ENCODE measurements at regions not wholly inside any gene's neighbourhood (a gene's known extent, or its start where the extent isn't known, plus 50 kb on each side); places are given as distances from the start of the nearest gene placed in this dataset.
"Not testable (repeated sequence)": the region's sequence is repeated elsewhere in the genome, so short reads cannot be mapped to it uniquely, and the experiment has no call there.

DNA sequence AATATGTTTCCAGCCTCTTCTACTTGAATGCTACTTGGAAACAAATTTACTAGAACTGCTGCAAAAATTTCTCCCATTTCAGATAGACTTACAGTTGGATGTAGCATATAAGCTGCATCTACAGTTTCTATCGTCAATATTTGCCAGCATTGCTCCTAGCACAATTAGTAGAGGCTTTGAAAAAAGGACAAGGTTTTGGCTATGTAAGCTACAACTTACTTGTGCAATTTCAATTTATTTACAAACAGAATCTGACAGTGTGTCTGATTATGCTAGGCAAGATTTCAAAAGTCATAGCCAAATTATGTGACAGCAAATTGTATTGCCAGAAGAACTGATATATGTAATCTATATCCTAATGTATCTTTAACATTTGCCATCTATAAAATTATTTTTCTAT, 628.4 kb upstream of the FAM174A start:
- no peak for DNase-seq (ENCODE audit: low read depth, low spot score)

DNA sequence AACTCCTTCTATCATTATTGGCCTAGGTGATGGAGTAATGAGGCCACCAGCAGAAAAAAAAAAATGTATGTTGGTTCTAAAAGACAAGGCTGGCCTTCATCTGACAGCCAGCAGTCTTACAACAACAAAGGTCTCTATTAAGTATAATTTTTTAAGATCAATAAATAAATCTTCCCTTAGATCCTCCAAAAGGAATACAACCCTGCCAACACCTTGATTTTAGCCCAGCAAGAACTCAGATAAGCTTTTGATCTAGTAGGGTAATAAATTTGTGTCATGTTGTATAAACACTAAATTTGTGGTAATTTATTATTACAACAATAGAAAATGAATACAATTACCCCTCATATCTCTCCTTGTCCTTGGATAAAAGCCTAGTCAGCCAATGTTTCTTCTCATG, 633.2 kb upstream of the FAM174A start:
- no peak for DNase-seq (ENCODE audit: low read depth, low spot score)

- DNase-seq (ENCODE audit: low read depth, low spot score): peak; percentile 1
Measured at GRCh38 chr5:99900302-99900852, 634.8 kb upstream of the FAM174A start.

GRCh38 chr5:99879791-99880511, 655.2 kb upstream of the FAM174A start:
- no peak for DNase-seq (ENCODE audit: low read depth, low spot score)

DNA sequence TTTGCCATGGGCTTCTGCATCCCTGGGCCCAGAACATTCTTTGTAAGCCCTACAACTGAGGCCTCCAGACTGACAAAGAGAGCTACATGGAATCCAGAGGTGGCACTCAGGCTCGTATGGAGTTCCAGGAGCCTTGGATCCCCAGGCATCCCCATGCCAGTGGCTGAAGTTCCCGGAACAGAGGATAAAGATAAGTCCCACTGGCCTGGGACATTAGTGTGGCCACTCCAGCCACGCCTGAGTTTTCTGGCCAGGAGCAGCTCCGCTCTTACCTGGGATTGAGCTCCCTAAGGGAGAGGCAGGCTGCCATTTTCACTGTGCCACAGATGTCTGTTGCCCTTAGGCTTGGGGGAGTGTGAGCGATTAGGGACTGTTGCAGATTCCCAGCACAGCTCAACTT, 656.3 kb upstream of the FAM174A start:
- DNase-seq (ENCODE audit: low read depth, low spot score): no peak

DNA sequence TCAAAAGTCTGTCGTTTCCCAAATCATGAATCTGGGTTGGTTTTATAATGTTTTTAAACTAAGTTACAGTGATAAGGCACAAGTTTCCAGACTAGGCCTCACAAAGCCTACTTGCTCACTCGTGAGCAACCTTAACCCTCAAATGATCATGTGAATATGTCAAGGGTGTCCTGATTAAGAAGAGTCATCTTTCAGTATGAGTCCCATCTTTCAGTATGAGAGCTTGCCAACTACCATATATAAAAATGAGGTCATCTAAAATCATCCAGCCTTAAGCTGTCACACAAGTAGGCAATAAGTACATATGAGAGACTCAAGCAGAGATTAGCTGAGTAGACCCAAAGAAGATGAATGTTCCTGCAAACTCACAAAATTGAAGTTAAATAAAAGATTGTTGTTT, 668.4 kb upstream of the FAM174A start:
- DNase-seq (ENCODE audit: low read depth, low spot score): no peak

DNA sequence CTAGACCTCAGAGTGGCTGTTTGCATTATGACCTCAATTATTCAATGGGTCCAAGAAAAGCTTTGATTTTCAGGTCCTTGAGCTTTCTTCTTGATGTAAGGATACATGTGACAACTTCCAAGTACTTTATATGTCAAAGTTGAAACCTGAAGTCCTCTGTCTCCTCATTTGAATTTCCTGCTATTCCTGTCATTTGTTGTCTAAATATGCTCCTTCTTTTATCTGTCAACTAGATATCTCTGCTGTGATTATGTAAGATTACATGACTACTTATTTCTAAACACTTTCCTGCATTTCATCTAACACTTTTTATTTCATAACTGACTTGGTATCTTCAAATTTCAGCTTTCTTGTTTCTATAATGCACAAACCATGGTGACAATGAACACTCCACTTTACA, 670.0 kb upstream of the FAM174A start:
- no peak for DNase-seq (ENCODE audit: low read depth, low spot score)

DNA sequence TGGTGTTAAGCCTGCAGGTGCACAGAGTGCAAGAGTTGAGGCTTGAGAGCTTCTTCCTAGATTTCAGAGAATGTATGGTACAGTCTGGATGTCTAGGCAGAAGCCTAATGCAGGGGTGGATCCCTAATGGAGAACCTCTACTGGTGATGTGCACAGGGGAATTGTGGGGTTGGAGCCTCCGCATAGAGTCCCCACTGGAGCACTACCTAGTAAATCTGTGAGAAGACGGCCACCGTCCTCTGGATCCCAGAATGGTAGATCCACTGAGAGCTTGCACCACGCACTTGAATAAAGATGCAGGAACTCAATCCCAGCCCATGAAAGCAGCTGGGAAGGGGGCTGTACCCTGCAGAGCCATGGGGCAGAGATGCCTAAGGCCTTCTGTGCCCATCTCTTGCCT, 699.4 kb upstream of the FAM174A start:
- no peak for DNase-seq (ENCODE audit: low read depth, low spot score)

- no peak for DNase-seq (ENCODE audit: low read depth, low spot score)
Measured at GRCh38 chr5:99827136-99827535, 708.0 kb upstream of the FAM174A start.

- DNase-seq (ENCODE audit: low read depth, low spot score): no peak
Measured at GRCh38 chr5:99817796-99818195, 717.4 kb upstream of the FAM174A start.

- DNase-seq (ENCODE audit: low read depth, low spot score): no peak
Measured at GRCh38 chr5:99814321-99815063, 720.7 kb upstream of the FAM174A start.

DNA sequence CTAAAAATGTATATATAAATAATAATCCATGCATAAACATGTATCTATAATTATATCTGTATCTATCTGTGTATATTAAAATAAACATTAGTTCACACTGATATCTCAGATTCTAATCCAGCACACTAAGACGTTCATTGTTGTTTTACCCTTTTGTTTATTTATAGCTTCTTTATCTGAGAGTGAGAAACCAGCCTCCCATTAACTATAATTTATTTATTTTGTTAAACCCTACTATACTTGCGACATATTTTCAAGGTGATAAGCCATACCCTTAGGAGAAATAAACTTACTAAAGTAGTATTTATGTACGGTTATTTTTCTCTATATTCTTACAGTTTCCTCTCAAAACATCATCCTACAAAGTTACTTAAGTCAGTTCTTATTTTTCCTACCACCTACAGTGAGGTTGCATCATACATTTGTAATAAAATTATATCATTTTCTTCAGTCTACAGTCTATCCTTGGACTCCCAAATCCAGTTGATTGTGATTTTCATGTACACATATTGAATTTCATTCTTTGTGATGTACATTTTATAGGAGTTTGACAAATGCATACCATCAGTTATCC, 726.4 kb upstream of the FAM174A start:
- no peak for DNase-seq (ENCODE audit: low read depth, low spot score)

GRCh38 chr5:99807346-99807745, 727.8 kb upstream of the FAM174A start:
- no peak for DNase-seq (ENCODE audit: low read depth, low spot score)

- no peak for DNase-seq (ENCODE audit: low read depth, low spot score)
Measured at GRCh38 chr5:99795031-99795430, 740.1 kb upstream of the FAM174A start.

- DNase-seq (ENCODE audit: low read depth, low spot score): no peak
Measured at GRCh38 chr5:99788482-99788881, 746.7 kb upstream of the FAM174A start.

DNA sequence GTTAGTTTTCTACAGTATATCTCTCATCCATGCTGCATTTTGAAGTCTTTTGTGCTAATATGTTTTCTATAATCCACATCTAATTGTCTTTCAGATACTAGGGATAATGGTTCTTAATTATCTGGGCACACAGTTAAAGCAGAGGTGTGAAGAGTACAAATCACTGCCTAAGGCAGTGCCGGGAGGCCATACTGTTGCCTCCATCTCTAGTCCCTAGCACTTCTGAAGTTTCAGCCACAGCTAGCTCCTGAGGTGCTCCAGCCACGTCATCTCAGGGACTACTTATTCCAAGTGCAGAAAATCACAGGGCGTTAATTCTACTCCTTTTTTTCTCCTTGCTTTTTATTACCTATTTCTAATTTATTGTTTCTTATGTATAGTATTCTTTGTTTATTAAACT, 760.0 kb upstream of the FAM174A start:
- DNase-seq (ENCODE audit: low read depth, low spot score): no peak

DNA sequence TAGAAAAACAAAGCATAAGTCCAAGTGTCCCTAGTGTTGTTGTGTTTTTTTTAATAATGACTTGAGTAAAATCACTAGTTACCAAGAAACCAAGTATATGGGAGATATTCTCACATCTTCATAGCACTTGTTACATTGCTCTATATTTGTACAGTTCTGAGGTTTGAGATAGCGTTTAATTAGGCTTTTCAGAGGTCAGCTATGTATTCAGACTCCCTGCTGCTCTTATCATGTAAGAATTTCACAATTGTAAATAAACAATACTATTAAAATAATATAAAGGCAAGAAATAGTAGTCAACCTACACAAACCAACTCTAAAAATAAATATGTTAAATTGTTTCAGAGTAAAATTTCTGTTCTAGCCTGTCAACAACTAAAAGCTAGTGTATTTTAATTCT, 761.9 kb upstream of the FAM174A start:
- DNase-seq (ENCODE audit: low read depth, low spot score): no peak

DNA sequence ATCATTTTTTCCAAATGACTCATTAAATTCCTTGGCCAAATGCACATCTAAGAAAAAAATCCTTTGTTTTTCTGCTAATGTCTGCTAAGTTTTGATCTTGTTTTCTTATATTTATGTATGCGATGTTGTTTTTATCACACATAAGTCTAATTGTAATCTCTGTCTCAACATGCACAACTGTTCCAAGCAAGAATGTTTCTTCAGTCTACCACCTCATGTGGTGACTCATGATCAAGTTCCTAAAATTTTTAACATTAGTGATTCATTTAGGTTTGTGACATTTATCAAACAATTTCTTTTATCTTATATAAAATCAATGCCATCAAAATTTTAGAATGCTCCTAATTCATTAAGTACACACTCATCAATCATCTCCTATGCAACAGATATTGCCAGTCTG, 763.9 kb upstream of the FAM174A start:
- no peak for DNase-seq (ENCODE audit: low read depth, low spot score)

DNA sequence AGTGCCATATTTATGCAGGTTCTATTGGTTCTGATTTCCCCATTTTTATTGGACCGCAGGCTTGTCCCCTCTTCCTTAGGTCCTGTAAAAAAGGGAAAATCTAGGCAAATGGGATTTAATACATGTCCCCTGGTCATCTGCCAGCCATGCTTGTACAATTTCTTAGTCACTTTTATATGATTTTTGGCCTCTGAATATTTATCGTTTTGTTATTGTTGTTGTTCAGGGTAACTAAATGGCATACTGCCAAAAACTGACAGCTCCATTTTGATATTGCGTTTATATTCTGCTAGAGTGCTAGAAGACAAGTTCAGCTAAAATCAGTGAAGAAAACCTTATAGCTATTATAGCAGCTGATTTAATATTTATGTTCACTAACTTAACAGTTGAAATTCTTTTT, 770.2 kb upstream of the FAM174A start:
- DNase-seq (ENCODE audit: low read depth, low spot score): no peak

DNA sequence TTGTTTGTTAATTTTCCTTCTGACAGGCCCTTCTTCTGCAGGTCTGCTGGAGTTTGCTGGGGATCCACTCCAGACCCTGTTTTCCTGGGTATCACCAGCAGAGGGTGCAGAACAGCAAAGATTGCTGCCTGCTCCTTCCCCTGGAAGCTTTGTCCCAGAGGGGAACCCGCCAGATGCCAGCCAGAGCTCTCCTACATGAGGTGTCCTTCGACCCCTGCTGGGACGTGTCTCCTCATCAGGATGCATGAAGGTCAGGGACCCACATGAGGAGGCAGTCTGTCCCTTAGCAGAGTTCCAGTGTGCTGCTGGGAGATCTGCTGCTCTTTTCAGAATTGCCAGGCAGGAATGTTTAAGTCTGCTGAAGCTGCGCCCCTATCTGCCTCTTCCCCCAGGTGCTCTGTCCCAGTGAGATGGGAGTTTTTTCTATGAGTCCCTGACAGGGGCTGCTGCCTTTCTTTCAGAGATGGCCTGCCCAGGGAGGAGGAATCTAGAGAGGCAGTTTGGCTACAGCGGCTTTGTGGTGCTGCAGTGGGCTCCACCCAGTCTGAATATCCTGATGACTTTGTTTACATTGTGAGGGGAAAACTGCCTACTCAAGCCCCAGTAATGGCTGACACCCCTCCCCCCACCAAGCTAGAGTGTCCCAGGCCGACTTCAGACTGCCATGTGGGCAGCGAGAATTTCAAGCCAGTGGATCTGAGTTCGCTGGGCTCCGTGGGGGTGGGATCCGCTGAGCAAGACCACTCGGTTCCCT, 772.0 kb upstream of the FAM174A start:
- no peak for DNase-seq (ENCODE audit: low read depth, low spot score)

DNA sequence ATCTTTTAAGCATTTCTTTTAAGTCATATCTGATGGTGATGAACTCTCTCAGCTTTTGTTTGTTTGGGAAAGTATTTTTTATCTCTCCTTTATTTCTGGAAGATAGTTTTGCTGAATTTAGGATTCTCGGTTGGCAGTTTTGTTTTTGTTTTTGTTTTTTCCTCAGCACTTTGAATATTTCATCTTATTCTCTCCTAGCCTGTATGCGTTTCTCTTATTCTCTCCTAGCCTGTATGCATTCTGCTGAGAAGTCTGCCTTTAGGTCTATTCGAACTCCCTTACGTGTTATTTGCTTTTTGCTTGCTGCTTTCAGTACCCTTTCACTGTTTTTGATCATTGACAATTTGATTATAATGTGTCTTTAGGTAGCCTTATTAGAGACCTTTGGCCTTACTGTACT, 787.8 kb upstream of the FAM174A start:
- DNase-seq (ENCODE audit: low read depth, low spot score): no peak

GRCh38 chr5:99733146-99733545, 802.0 kb upstream of the FAM174A start:
- not testable (repeated sequence) for DNase-seq (ENCODE audit: low read depth, low spot score)
